Endodermal cell (in vitro differentiated cells): ENCODE measurements at regions not wholly inside any gene's neighbourhood (a gene's known extent, or its start where the extent isn't known, plus 50 kb on each side); places are given as distances from the start of the nearest gene placed in this dataset.

Source experiments
- DNase-seq: peaks from one replicate; pipeline ENCODE4 v3.0.0-alpha.2; 2017
- H3K27ac ChIP-seq: 2 replicates; pipeline ENCODE4 v1.5.1; 2013; ENCODE audit warnings: mild to moderate bottlenecking, low read depth, low read length, moderate library complexity
- H3K27me3 ChIP-seq: 2 replicates; pipeline ENCODE4 v1.6.1; 2013; ENCODE audit warnings: mild to moderate bottlenecking, low read length, moderate library complexity; ENCODE audit not compliant: insufficient read depth, control insufficient read depth, poor library complexity, severe bottlenecking
- H3K36me3 ChIP-seq: 2 replicates; pipeline ENCODE4 v1.7.0; 2013; ENCODE audit warnings: mild to moderate bottlenecking, low read length, moderate library complexity; ENCODE audit not compliant: control insufficient read depth, insufficient read depth
- H3K4me1 ChIP-seq: one replicate; pipeline ENCODE4 v1.7.0; 2013; ENCODE audit warnings: low read length; ENCODE audit not compliant: control insufficient read depth, insufficient read depth
- H3K4me3 ChIP-seq: 2 replicates; pipeline ENCODE4 v1.5.1; 2013; ENCODE audit warnings: mild to moderate bottlenecking, low read length, moderate library complexity
- H3K9ac ChIP-seq: 2 replicates; pipeline ENCODE4 v1.6.1; 2013; ENCODE audit warnings: mild to moderate bottlenecking, low read length, moderate library complexity; ENCODE audit not compliant: poor library complexity, severe bottlenecking; ENCODE audit errors: extremely low read depth
- H3K9me3 ChIP-seq: 2 replicates; pipeline ENCODE4 v1.6.1; 2013; ENCODE audit warnings: mild to moderate bottlenecking, low read length, moderate library complexity; ENCODE audit not compliant: control insufficient read depth
- H3K27ac Mint-ChIP-seq: 2 replicates; pipeline ENCODE4 v1.8.0; 2020; ENCODE audit warnings: mixed read lengths
- H3K27me3 Mint-ChIP-seq: 2 replicates; pipeline ENCODE4 v1.8.0; 2021; ENCODE audit warnings: mild to moderate bottlenecking, mixed read lengths; ENCODE audit not compliant: insufficient read depth
- H3K36me3 Mint-ChIP-seq: 2 replicates; pipeline ENCODE4 v1.8.0; 2020; ENCODE audit warnings: low read depth, mixed read lengths
- H3K4me1 Mint-ChIP-seq: 2 replicates; pipeline ENCODE4 v1.8.0; 2020; ENCODE audit warnings: mixed read lengths
- H3K4me3 Mint-ChIP-seq: 2 replicates; pipeline ENCODE4 v1.8.0; 2020; ENCODE audit warnings: mild to moderate bottlenecking, moderate library complexity, mixed read lengths
- H3K9me3 Mint-ChIP-seq: 2 replicates; pipeline ENCODE4 v1.8.0; 2020; ENCODE audit warnings: mild to moderate bottlenecking, mixed read lengths
- CTCF ChIP-seq: fragments of 200-600 bp; sonication (generic); conservative IDR thresholded peaks from 2 replicates; pipeline ENCODE4 v1.5.0; 2021; ENCODE audit warnings: antibody characterized with exemption, mild to moderate bottlenecking
- WGBS, 2 experiments: methylation state at CpG; one replicate each; pipeline versions ENCODE4 v1.1.5 to v1.1.7; 2013; ENCODE audit warnings: missing lambda C conversion rate in 2 of 2, mixed read lengths in 1 of 2; ENCODE audit not compliant: insufficient coverage in 1 of 2, insufficient read length in 1 of 2; 5-methylcytosine and 5-hydroxymethylcytosine counted together

- Histone ChIP-seq H3K9me3 (no peaks in the 10 kb centered on the region), H3K4me3 (no peak overlapping the region), H3K9ac (no peak overlapping the region), H3K36me3 (no peaks in the 10 kb centered on the region), H3K4me1 (no peaks in the 10 kb centered on the region), H3K27me3 (no peaks in the 10 kb centered on the region), H3K27ac (no peak overlapping the region)
- H3K9me3 Mint-ChIP-seq = no peaks in the 10 kb centered on the region
- DNase-seq = no peak
- no peaks in the 10 kb centered on the region for H3K27me3 Mint-ChIP-seq
- WGBS, 2 experiments = 100% methylated on average over 1 of the region's 2 CpGs
- H3K27ac Mint-ChIP-seq = no peak overlapping the region
- no peak for TF ChIP-seq CTCF
- no peaks in the 10 kb centered on the region for H3K36me3 Mint-ChIP-seq
- no peak overlapping the region for H3K4me3 Mint-ChIP-seq
- H3K4me1 Mint-ChIP-seq = no peaks in the 10 kb centered on the region
Observed at GRCh38 chr11:106420048-106420665, 342.7 kb downstream of the AASDHPPT start.

- no peaks in the 10 kb centered on the region for H3K36me3 Mint-ChIP-seq
- no peak overlapping the region for H3K27ac ChIP-seq
- H3K9me3 ChIP-seq = no peaks in the 10 kb centered on the region
- H3K4me1 ChIP-seq = no peaks in the 10 kb centered on the region
- no peak overlapping the region for H3K27ac Mint-ChIP-seq
- TF ChIP-seq CTCF = no peak
- no peaks in the 10 kb centered on the region for H3K27me3 ChIP-seq
- no peaks in the 10 kb centered on the region for H3K4me1 Mint-ChIP-seq
- H3K4me3 ChIP-seq = no peak overlapping the region
- DNase-seq = no peak
- H3K9ac ChIP-seq = no peak overlapping the region
- H3K4me3 Mint-ChIP-seq = no peak overlapping the region
- no peaks in the 10 kb centered on the region for H3K36me3 ChIP-seq
- no peaks in the 10 kb centered on the region for H3K9me3 Mint-ChIP-seq
- H3K27me3 Mint-ChIP-seq = no peaks in the 10 kb centered on the region
Observed at GRCh38 chr11:106420686-106421085, 343.2 kb downstream of the AASDHPPT start.

- Histone ChIP-seq H3K36me3 (no peaks in the 10 kb centered on the region), H3K27ac (no peak overlapping the region), H3K27me3 (no peaks in the 10 kb centered on the region), H3K4me3 (no peak overlapping the region), H3K9ac (no peak overlapping the region), H3K9me3 (no peaks in the 10 kb centered on the region), H3K4me1 (no peaks in the 10 kb centered on the region)
- H3K4me1 Mint-ChIP-seq = no peaks in the 10 kb centered on the region
- no peaks in the 10 kb centered on the region for H3K36me3 Mint-ChIP-seq
- no peak for TF ChIP-seq CTCF
- H3K27ac Mint-ChIP-seq = no peak overlapping the region
- H3K4me3 Mint-ChIP-seq = no peak overlapping the region
- DNase-seq = no peak
- no peaks in the 10 kb centered on the region for H3K9me3 Mint-ChIP-seq
- WGBS, 2 experiments = 75% methylated on average over 1 of the region's 1 CpG; no CpG with 5 or more reads in 1 of the 2 experiments
- H3K27me3 Mint-ChIP-seq = no peaks in the 10 kb centered on the region
Observed at GRCh38 chr11:106421676-106422292, 344.3 kb downstream of the AASDHPPT start.
